ENCODE measurements at regions not wholly inside any gene's neighbourhood (a gene's known extent, or its start where the extent isn't known, plus 50 kb on each side); places are given as distances from the start of the nearest gene placed in this dataset.
"Not testable (repeated sequence)": the region's sequence is repeated elsewhere in the genome, so short reads cannot be mapped to it uniquely, and the experiment has no call there.

DNA sequence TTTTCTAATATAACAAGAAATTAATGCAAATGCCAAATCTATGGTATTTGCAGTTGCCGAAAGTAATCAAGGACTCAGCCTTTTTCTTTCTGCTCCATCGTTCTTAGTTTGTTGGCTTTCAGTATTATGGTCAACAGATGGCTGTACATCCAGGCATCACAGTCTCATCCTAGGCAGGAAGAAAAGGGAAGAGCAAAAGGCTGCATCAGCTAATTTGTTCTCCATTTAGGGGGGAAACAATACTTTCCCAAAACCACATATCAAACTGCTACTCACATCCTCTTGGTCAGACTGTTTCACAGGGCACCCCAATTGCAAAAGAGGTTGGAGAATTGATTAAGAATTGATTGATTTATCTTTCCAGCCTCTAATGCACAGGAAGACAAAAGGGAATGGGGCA lies 89.3 kb downstream of the MDH1 start:
- no peak overlapping the region for H3K27ac Mint-ChIP-seq
- DNase-seq (no peak), ATAC-seq (no peak)
- peaks cover 0 to 5% of the 10 kb centered on the region in 2 donors for H3K9me3 Mint-ChIP-seq
- no peak overlapping the region for H3K4me3 Mint-ChIP-seq
- H3K4me1 Mint-ChIP-seq: peaks cover 21% of the 10 kb centered on the region
- peaks cover 8% of the 10 kb centered on the region for H3K27me3 Mint-ChIP-seq

- ATAC-seq (no peak), DNase-seq (no peak)
- H3K9me3 Mint-ChIP-seq: peaks cover 0 to 5% of the 10 kb centered on the region in 2 donors
- H3K4me3 Mint-ChIP-seq: no peak overlapping the region
- peaks cover 21% of the 10 kb centered on the region for H3K4me1 Mint-ChIP-seq
- peaks cover 8% of the 10 kb centered on the region for H3K27me3 Mint-ChIP-seq
- H3K27ac Mint-ChIP-seq: no peak overlapping the region
Measured at GRCh38 chr2:63678551-63678950, 89.8 kb downstream of the MDH1 start.

DNA sequence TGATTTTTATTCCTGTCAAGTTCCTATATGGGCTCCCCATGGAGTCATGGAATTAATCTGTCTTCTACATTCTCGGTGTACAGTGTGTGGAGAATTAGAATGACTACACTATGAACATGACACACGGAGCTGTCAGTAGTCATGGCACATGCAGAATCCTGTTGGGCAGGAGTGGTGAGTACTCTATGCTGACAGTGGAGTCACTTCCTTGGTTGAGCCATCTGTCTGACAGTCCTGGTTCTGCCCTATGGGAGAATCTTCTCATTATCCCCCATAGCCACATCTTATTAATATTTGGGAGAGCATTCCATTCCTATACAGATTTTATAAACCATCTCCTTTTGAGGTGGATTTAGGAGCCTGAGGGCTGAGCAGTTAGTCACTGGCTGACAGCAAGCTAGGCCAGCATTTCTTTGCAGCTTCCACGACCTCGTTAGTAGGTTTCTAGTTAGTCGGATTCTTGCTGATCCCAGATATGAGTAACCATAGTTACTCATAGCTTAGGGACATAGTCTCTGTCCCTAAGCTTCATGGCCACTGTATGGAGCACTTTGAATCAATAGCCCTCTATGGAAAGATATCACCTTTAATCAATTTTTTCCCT lies 90.6 kb downstream of the MDH1 start:
- H3K9me3 Mint-ChIP-seq: peaks cover 0 to 5% of the 10 kb centered on the region in 2 donors
- H3K27ac Mint-ChIP-seq: no peak overlapping the region
- DNase-seq (no peak), ATAC-seq (no peak)
- H3K4me3 Mint-ChIP-seq: no peak overlapping the region
- H3K4me1 Mint-ChIP-seq: peaks cover 21% of the 10 kb centered on the region
- H3K27me3 Mint-ChIP-seq: peaks cover 8% of the 10 kb centered on the region

DNA sequence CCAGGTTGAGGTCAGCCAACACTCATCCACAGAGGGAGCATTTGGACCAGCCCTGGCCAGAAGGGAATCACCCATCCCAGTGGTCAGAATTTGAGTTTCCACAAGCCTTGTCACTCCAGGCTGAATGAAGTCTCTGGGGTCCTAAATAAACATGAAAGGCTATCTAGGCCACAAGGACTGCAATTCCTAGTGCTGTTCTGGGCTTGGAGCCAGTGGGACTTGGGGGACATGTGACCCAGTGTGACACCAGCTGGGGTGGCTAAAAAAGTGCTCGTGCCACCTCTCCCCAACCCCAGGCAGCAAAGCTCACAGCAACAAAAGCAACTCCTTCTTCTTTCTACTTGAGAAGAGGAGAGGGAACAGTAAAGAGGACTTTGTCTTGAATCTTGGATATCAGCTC lies 91.7 kb downstream of the MDH1 start:
- Mint-ChIP-seq H3K27me3 (peaks cover 8% of the 10 kb centered on the region), H3K27ac (no peak overlapping the region), H3K9me3 (peaks cover 0 to 5% of the 10 kb centered on the region in 2 donors), H3K4me3 (no peak overlapping the region), H3K4me1 (peaks cover 21% of the 10 kb centered on the region)
- DNase-seq: no peak
- ATAC-seq: no peak

GRCh38 chr2:63681896-63682295 lies 93.1 kb downstream of the MDH1 start:
- Mint-ChIP-seq H3K4me3 (no peak overlapping the region), H3K27me3 (peaks cover 8% of the 10 kb centered on the region), H3K27ac (no peak overlapping the region), H3K9me3 (peaks cover 0 to 4% of the 10 kb centered on the region in 2 donors), H3K4me1 (peaks cover 10% of the 10 kb centered on the region)
- no peak for ATAC-seq
- no peak for DNase-seq

GRCh38 chr2:63692002-63692606 lies 103.3 kb downstream of the MDH1 start:
- Mint-ChIP-seq H3K27ac (no peak overlapping the region), H3K27me3 (no peaks in the 10 kb centered on the region), H3K4me3 (no peak overlapping the region), H3K4me1 (no peaks in the 10 kb centered on the region), H3K9me3 (no peaks in the 10 kb centered on the region)
- DNase-seq: no peak
- ATAC-seq: no peak

- H3K27ac Mint-ChIP-seq: no peak overlapping the region
- ATAC-seq: no peak
- no peaks in the 10 kb centered on the region for H3K9me3 Mint-ChIP-seq
Measured at GRCh38 chr2:63695583-63695982, 106.8 kb downstream of the MDH1 start.

DNA sequence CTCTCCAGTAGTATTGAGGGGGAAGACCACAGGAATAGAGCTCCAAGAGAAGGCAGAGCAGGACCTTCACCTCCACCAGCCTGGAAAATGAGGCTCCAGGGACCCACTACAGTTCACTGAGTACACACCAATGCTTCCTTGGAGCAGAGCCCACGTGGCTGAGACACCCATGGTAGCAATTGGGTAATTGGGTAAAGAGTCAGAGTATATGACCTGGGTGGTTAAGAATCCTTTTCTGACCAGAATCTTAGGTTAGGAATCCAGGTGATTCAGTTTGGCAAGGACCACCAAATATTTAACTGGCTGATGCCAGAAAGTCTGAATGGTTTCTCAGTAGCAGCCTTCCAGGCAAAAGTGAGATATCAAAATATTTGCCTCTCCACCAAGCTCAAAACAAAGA lies 107.7 kb downstream of the MDH1 start:
- Mint-ChIP-seq H3K9me3 (no peaks in the 10 kb centered on the region), H3K27ac (no peak overlapping the region), H3K4me3 (no peak overlapping the region), H3K4me1 (no peaks in the 10 kb centered on the region), H3K27me3 (no peaks in the 10 kb centered on the region)
- ATAC-seq (no peak), DNase-seq (no peak)

More at GRCh38 chr2:63695583-63695982, 106.8 kb downstream of the MDH1 start:
- no peak for DNase-seq
- Mint-ChIP-seq H3K27me3 (no peaks in the 10 kb centered on the region), H3K4me3 (no peak overlapping the region), H3K4me1 (no peaks in the 10 kb centered on the region)

GRCh38 chr2:63697160-63697559 lies 108.4 kb downstream of the MDH1 start:
- no peaks in the 10 kb centered on the region for H3K4me1 Mint-ChIP-seq
- ATAC-seq: no peak
- no peaks in the 10 kb centered on the region for H3K9me3 Mint-ChIP-seq
- DNase-seq: no peak
- H3K27me3 Mint-ChIP-seq: no peaks in the 10 kb centered on the region
- no peak overlapping the region for H3K4me3 Mint-ChIP-seq
- no peak overlapping the region for H3K27ac Mint-ChIP-seq

DNA sequence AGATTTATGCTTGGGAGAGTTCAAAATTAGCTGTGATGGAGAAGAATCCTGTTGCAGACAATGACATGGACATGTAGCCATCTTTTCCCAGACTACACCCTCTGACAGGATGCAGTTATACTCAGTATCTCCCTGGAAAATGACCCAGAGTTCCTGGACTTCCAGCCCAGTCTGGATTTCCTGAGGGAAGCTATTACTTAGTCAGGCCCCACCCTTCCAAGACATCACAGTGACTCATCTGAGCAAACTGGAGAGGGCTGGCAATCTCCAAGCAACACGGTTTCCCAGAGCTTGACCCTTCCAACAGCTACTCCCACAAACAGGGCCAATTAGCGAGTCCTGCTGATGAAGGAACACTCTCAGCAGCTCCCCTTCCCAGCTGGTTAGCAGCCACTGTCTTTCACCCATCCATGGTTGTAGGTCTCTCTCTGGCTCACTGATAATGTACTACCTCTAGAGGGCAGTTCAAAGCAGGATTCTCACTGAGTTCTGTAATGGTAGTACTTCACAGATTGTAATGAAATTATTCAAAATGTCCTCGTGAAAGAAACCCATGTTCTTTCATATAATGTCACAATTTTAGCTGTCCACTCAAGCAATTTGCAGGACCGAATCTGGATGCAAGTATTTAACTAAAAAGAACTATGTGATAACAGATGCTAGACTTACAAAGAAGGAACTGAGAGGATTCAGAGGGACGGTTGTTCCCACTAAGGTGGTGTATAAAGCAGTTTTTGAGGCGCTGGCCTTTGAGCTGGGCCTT lies 110.2 kb downstream of the MDH1 start:
- DNase-seq (peak in 1 of 2 donors; percentile 14), ATAC-seq (peak; percentile 90)
- H3K9me3 Mint-ChIP-seq: no peaks in the 10 kb centered on the region

GRCh38 chr2:63699549-63699839 lies 110.7 kb downstream of the MDH1 start:
- Mint-ChIP-seq H3K9me3 (no peaks in the 10 kb centered on the region), H3K4me1 (no peaks in the 10 kb centered on the region), H3K27me3 (no peaks in the 10 kb centered on the region), H3K4me3 (no peak overlapping the region), H3K27ac (peak overlapping the region in 1 of 2 donors; percentile 7)
- no peak for ATAC-seq
- DNase-seq: no peak

More for the DNA sequence above, 110.2 kb downstream of the MDH1 start:
- peak overlapping the region in 1 of 2 donors; percentile 7 for H3K27ac Mint-ChIP-seq
- H3K4me1 Mint-ChIP-seq: no peaks in the 10 kb centered on the region
- no peak overlapping the region for H3K4me3 Mint-ChIP-seq
- no peaks in the 10 kb centered on the region for H3K27me3 Mint-ChIP-seq

DNA sequence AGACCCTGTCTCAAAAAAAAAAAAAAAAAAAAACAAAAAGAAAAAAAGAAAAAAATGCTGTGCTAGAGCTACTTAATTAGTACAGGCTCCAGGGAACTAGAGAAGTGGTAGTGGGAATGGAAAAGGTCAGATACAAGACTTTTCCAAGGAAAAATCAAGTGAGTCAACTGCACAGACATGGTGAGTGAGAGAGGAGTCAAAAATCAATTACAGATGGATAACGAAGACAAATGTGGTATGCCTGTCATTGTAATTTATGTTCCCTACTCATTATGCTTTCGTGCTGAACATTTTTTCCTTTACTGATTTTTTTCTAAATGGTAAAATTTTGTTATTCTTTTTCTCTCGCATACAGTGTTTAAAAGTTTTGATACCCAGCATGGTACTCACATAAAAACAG lies 111.5 kb downstream of the MDH1 start:
- ATAC-seq (no peak), DNase-seq (no peak)
- Mint-ChIP-seq H3K9me3 (no peaks in the 10 kb centered on the region), H3K4me3 (no peak overlapping the region), H3K27ac (no peak overlapping the region), H3K4me1 (no peaks in the 10 kb centered on the region), H3K27me3 (no peaks in the 10 kb centered on the region)

DNA sequence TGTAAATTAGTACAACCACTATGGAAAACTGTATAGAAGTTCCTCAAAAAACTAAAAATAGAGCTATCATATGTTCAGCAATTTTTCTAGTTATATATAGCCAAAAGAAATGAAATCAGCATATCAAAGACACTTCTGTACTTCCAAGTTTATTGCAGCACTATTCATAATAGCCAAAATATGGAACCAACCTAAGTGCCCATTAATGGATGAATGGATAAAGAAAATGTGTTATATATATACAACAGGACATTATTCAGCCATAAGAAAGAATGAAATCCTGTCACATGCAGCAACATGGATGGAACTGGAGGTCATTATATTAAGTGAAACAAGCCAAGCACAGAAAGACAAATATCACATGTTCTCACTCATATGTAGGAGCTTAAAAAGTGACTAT lies 112.6 kb downstream of the MDH1 start:
- DNase-seq (no peak), ATAC-seq (no peak)
- Mint-ChIP-seq H3K9me3 (no peaks in the 10 kb centered on the region), H3K4me3 (no peak overlapping the region), H3K27me3 (no peaks in the 10 kb centered on the region), H3K27ac (no peak overlapping the region), H3K4me1 (no peaks in the 10 kb centered on the region)

GRCh38 chr2:63706084-63706483 lies 117.3 kb downstream of the MDH1 start:
- H3K9me3 Mint-ChIP-seq, H3K27me3 Mint-ChIP-seq, H3K4me1 Mint-ChIP-seq, DNase-seq, H3K27ac Mint-ChIP-seq, H3K4me3 Mint-ChIP-seq, ATAC-seq: not testable (repeated sequence)

DNA sequence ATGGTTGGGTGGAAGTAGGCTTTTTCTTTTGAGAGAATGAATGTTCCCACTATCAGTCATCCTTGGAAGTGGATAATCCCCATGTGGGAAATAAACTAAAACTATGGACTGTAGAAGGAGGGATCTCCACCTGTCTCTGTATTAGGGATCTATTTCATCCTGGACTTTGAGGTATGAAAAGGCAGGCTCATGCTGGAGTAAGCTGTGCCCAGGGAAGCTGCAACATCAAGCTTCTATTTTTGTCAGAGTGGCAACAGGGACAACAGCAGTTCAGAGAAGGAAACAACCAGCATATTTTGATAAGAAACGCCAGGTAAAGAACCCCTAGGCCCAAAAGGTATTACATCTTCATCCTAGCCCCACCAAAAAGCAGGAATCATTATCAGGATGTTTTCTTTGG lies 122.0 kb downstream of the MDH1 start:
- H3K9me3 Mint-ChIP-seq: peaks cover 0 to 6% of the 10 kb centered on the region in 2 donors
- H3K27ac Mint-ChIP-seq: no peak overlapping the region
- ATAC-seq: no peak
- no peak for DNase-seq
- H3K27me3 Mint-ChIP-seq: no peaks in the 10 kb centered on the region
- H3K4me1 Mint-ChIP-seq: no peaks in the 10 kb centered on the region
- H3K4me3 Mint-ChIP-seq: no peak overlapping the region

- no peaks in the 10 kb centered on the region for H3K27me3 Mint-ChIP-seq
- DNase-seq (no peak), ATAC-seq (no peak)
- H3K4me3 Mint-ChIP-seq: no peak overlapping the region
- H3K4me1 Mint-ChIP-seq: no peaks in the 10 kb centered on the region
- no peaks in the 10 kb centered on the region for H3K9me3 Mint-ChIP-seq
- H3K27ac Mint-ChIP-seq: no peak overlapping the region
Measured at GRCh38 chr2:63712748-63713147, 124.0 kb downstream of the MDH1 start.
